Transverse colon (tissue), 3 donors: ENCODE measurements at regions not wholly inside any gene's neighbourhood (a gene's known extent, or its start where the extent isn't known, plus 50 kb on each side); places are given as distances from the start of the nearest gene placed in this dataset.

ENCODE experiments used
- EP300 ChIP-seq: sonication (generic); formaldehyde crosslinking; IDR thresholded peaks from one replicate; pipeline ENCODE4 v1.6.1; 2017; ENCODE audit warnings: antibody characterized with exemption, low read depth
- POLR2A ChIP-seq: fragments of 450-650 bp; IDR thresholded peaks from one replicate; pipeline ENCODE4 v1.6.1; 2016; ENCODE audit warnings: antibody characterized with exemption, mild to moderate bottlenecking, moderate library complexity
- TF ChIP-seq, protein P1 (sequence below), 5 experiments: fragments of 200-600 bp in 3 of 5; fragments of 450-650 bp in 2 of 5; sonication (generic) in 3 of 5; IDR thresholded peaks; 1 replicate in 2 of 5; 2 replicates in 3 of 5; pipeline ENCODE4 v1.5.1; 2016 to 2017; ENCODE audit warnings: antibody characterized with exemption in 5 of 5, inconsistent platforms in 3 of 5, mild to moderate bottlenecking in 2 of 5, moderate library complexity in 1 of 5

DNA sequence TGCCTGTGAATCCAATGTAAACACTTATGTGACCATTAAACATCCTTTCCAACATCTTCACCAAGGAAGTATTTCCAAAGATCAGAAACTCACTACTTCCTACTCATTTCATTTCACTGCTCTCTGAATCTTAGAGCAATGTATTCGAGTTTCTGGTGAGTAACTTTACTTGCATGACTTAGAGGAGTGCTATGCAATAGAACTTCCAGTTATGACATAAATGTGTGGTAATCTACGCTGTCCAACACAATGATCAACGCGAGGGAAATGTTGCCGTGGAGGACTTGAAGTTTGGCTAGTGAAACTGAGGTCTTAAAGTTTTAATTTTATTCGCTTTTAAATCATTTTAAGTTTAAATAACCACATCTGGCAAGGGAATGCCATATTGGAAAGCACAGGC, 1326.3 kb downstream of the XPNPEP1 start:
- TF ChIP-seq POLR2A (no peak), EP300 (no peak)
- TF ChIP-seq, protein P1, sequence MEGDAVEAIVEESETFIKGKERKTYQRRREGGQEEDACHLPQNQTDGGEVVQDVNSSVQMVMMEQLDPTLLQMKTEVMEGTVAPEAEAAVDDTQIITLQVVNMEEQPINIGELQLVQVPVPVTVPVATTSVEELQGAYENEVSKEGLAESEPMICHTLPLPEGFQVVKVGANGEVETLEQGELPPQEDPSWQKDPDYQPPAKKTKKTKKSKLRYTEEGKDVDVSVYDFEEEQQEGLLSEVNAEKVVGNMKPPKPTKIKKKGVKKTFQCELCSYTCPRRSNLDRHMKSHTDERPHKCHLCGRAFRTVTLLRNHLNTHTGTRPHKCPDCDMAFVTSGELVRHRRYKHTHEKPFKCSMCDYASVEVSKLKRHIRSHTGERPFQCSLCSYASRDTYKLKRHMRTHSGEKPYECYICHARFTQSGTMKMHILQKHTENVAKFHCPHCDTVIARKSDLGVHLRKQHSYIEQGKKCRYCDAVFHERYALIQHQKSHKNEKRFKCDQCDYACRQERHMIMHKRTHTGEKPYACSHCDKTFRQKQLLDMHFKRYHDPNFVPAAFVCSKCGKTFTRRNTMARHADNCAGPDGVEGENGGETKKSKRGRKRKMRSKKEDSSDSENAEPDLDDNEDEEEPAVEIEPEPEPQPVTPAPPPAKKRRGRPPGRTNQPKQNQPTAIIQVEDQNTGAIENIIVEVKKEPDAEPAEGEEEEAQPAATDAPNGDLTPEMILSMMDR (IDR thresholded peaks at IDR 0.05): no peak
